HCT116 (cell line): ENCODE measurements at regions not wholly inside any gene's neighbourhood (a gene's known extent, or its start where the extent isn't known, plus 50 kb on each side); places are given as distances from the start of the nearest gene placed in this dataset.
"Not testable (repeated sequence)": the region's sequence is repeated elsewhere in the genome, so short reads cannot be mapped to it uniquely, and the experiment has no call there.

Source experiments
- ATAC-seq: fragments of 200-7000 bp; cut with Tn5 transposase; 2 replicates; pipeline ENCODE4 v1.9.1; 2020; ENCODE audit warnings: mild to moderate bottlenecking, moderate library complexity
- BruUV-seq: library from RNA; stranded (reverse); fragments of 400-500 nt; replicated peaks from 2 replicates; lab custom pipeline; 2021; lab: Mats Ljungman, UMichigan
- CTCF ChIA-PET: fragments of 300-600 bp; sonication (Branson Sonifier 250); formaldehyde crosslinking; loops from one replicate; lab custom pipeline; 2021; ENCODE audit warnings: antibody characterized with exemption; lab: Charles Lee
- POLR2A ChIA-PET: fragments of 300-600, 350-600 bp; sonication (Branson Sonifier 250); formaldehyde crosslinking; loops from one replicate; lab custom pipeline; 2021; ENCODE audit warnings: antibody characterized with exemption; lab: Charles Lee
- RAD21 ChIA-PET, 2 experiments: fragments of 300-600 bp; sonication (Branson Sonifier 250); formaldehyde crosslinking; loops; one replicate each; lab custom pipeline; 2023; ENCODE audit warnings: low total read pairs in 2 of 2; ENCODE audit not compliant: uncharacterized antibody in 2 of 2, unreplicated experiment in 2 of 2, low non-redundant PET in 1 of 2; lab: Charles Lee
- DNase-seq: peaks from one replicate; pipeline ENCODE4 v3.0.0-alpha.2; 2010; ENCODE audit warnings: low read depth, low spot score
- H2AFZ ChIP-seq: fragments of 200-600 bp; shearing (Covaris generic), sonication (generic); 2 replicates; pipeline ENCODE4 v1.6.1; 2017; ENCODE audit warnings: low read depth, mixed run types, mixed read lengths, antibody characterized with exemption, low read length; ENCODE audit not compliant: poor library complexity, severe bottlenecking
- H3K27ac ChIP-seq: 2 replicates; pipeline ENCODE4 v1.5.1; 2012; ENCODE audit warnings: low read depth, low read length
- H3K27me3 ChIP-seq: fragments of 200-600 bp; sonication (generic); 2 replicates; pipeline ENCODE4 v1.6.1; 2016; ENCODE audit warnings: mixed run types, low read length, mixed read lengths; ENCODE audit not compliant: insufficient read depth
- H3K36me3 ChIP-seq, 2 experiments: fragments of 200-500 bp in 1 of 2; fragments of 200-600 bp in 1 of 2; sonication (Bioruptor generic) in 1 of 2; sonication (generic) in 1 of 2; 2 replicates each; pipeline versions ENCODE4 v1.5.1 to v1.6.1; 2014 to 2016; ENCODE audit warnings: low read length in 2 of 2, inconsistent platforms in 1 of 2, mixed read lengths in 1 of 2, mixed run types in 1 of 2; ENCODE audit not compliant: insufficient read depth in 2 of 2, control insufficient read depth in 1 of 2
- H3K4me1 ChIP-seq, 2 experiments: fragments of 200-600 bp in 1 of 2; sonication (generic) in 1 of 2; 2 replicates each; pipeline versions ENCODE4 v1.5.1 to v1.6.1; 2012 to 2017; ENCODE audit warnings: low read length in 2 of 2, inconsistent platforms in 1 of 2, mild to moderate bottlenecking in 1 of 2, mixed read lengths in 1 of 2, mixed run types in 1 of 2, moderate library complexity in 1 of 2; ENCODE audit not compliant: insufficient read depth in 2 of 2, control insufficient read depth in 1 of 2
- H3K4me2 ChIP-seq: fragments of 200-600 bp; sonication (generic); 2 replicates; pipeline ENCODE4 v1.6.1; 2017; ENCODE audit warnings: mixed run types, low read length, mixed read lengths
- H3K4me3 ChIP-seq, 2 experiments: fragments of 200-600 bp in 1 of 2; sonication (generic) in 1 of 2; replicated peaks in 1 of 2; 2 replicates each; pipeline ENCODE4 v1.5.1; 2011 to 2016; ENCODE audit warnings: low read length in 2 of 2, control low read depth in 1 of 2, low read depth in 1 of 2, mild to moderate bottlenecking in 1 of 2, mixed read lengths in 1 of 2, mixed run types in 1 of 2
- H3K79me2 ChIP-seq: fragments of 200-600 bp; sonication (generic); 2 replicates; pipeline ENCODE4 v1.6.1; 2017; ENCODE audit warnings: mild to moderate bottlenecking, mixed run types, low read length, moderate library complexity, mixed read lengths; ENCODE audit not compliant: insufficient read depth
- H3K9ac ChIP-seq: fragments of 200-600 bp; sonication (generic); 2 replicates; pipeline ENCODE4 v1.6.1; 2016; ENCODE audit warnings: low read length, mixed read lengths
- H3K9me2 ChIP-seq: fragments of 200-600 bp; sonication (generic), shearing (Covaris generic); 2 replicates; pipeline ENCODE4 v1.6.1; 2017; ENCODE audit warnings: mixed run types, mild to moderate bottlenecking, moderate library complexity; ENCODE audit not compliant: insufficient read depth
- H3K9me3 ChIP-seq, 2 experiments: fragments of 200-500 bp in 1 of 2; fragments of 200-600 bp in 1 of 2; sonication (Bioruptor generic) in 1 of 2; sonication (generic) in 1 of 2; 2 replicates each; pipeline ENCODE4 v1.6.1; 2014 to 2017; ENCODE audit warnings: low read length in 2 of 2, mixed read lengths in 2 of 2, inconsistent platforms in 1 of 2, low read depth in 1 of 2, mild to moderate bottlenecking in 1 of 2, mixed run types in 1 of 2, moderate library complexity in 1 of 2; ENCODE audit not compliant: control insufficient read depth in 1 of 2, insufficient read depth in 1 of 2
- H4K20me1 ChIP-seq: fragments of 200-600 bp; sonication (generic), shearing (Covaris generic); 2 replicates; pipeline ENCODE4 v1.6.1; 2017; ENCODE audit warnings: mixed run types, mild to moderate bottlenecking, moderate library complexity; ENCODE audit not compliant: insufficient read depth
- EGR1 ChIP-seq: IDR thresholded peaks from 2 replicates; pipeline ENCODE4 v1.6.1; 2012; ENCODE audit warnings: low read depth
- EZH2 ChIP-seq: fragments of 200-600 bp; sonication (generic); IDR thresholded peaks from 2 replicates; pipeline ENCODE4 v1.6.1; 2017; ENCODE audit warnings: antibody characterized with exemption, mixed run types
- JUND ChIP-seq: IDR thresholded peaks from 2 replicates; pipeline ENCODE4 v1.6.1; 2012
- ZFX ChIP-seq: fragments of 450-650 bp; IDR thresholded peaks from 2 replicates; pipeline ENCODE4 v1.6.1; 2017
- intact Hi-C: fragments of 100-400 bp; cut with micrococcal nuclease; formaldehyde crosslinking; loops from 2 replicates; pipeline ENCODE4 v1.10.0; 2022
- TF ChIP-seq, protein P1 (sequence below): IDR thresholded peaks from 2 replicates; pipeline ENCODE4 v1.6.1; 2012

DNA sequence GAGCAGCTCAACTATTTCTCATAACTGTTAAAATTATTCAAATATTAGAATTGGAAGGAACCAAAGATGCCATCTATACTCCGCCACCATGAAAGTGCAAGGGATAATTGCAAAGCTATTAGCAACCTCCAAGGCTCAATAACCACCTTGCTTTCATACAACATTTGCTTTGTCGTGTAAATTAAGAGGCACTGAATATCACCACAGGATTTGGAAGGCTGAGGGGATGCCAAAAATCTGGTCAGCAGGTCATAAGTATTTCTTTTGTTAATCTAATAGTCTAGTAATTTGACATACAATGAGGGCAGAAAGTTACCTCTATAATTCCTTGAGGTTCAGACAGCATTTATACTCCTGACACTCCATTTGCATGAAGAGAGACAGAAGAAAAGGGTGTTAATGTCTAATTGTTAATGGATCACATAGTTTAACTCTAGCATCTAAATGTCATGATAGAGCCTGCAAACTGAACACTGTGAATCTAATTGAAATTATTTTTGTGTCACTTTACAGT is 200.9 kb upstream of the DIAPH2 start (continued):
- TF ChIP-seq ZFX, result no peak

DNA sequence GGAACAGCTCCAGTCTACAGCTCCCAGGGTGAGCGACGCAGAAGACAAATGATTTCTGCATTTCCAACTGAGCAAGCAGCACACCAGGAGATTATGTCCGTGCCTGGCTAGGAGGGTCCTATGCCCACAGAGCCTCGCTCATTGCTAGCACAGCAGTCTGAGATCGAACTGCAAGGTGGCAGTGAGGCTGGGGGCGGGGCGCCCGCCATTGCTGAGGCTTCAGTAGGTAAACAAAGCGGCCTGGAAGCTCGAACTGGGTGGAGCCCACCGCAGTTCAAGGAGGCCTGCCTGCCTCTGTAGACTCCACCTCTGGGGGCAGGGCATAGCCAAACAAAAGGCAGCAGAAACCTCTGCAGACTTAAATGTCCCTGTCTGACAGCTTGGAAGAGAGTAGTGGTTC is 198.0 kb upstream of the DIAPH2 start:
- H3K9ac ChIP-seq, H3K27ac ChIP-seq, H4K20me1 ChIP-seq, POLR2A ChIA-PET, CTCF ChIA-PET, H3K27me3 ChIP-seq, intact Hi-C loops, H3K4me1 ChIP-seq, H3K79me2 ChIP-seq, H3K36me3 ChIP-seq, RAD21 ChIA-PET, H2AFZ ChIP-seq, BruUV-seq, H3K4me3 ChIP-seq, H3K9me2 ChIP-seq, H3K9me3 ChIP-seq, H3K4me2 ChIP-seq, ATAC-seq, DNase-seq: not testable (repeated sequence)

DNA sequence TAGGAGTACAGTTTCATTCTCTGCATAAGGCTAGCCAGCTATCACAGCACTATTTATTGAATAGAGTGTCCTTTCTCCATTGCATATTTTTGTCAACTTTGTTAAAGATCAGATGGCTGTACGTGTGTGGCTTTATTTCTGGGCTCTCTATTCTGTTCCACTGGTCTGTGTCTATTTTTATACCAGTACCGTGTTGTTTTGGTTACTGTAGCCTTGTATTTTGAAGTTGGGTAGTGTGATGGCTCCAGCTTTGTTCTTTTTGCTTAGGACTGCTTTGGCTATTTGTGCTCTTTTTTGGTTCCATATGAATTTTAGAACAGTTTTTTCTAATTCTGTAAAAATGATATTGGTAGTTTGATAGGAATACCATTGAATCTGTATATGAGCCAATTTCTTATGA is 182.1 kb upstream of the DIAPH2 start:
- no peak overlapping the region for H2AFZ ChIP-seq
- intact Hi-C loops, result no loop called here
- RAD21 ChIA-PET, result no interaction called here

DNA sequence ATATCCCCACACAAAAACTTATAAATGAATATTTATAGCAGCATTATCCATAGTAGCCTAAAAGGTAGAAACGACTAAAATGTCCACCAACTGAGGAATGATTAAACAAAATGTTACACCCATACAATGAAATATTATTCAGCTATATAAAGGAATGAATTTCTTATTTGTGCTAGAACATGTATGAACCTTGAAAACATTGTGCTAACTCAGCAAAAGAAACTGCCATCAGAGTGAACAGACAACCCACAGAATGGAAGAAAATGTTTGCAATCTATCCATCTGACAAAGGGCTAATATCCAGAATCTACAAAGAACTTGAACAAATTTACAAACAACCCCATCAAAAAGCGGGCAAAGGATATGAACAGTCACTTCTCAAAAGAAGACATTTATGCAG is 155.3 kb upstream of the DIAPH2 start:
- DNase-seq, BruUV-seq, H3K4me3 ChIP-seq, intact Hi-C loops, H3K4me2 ChIP-seq, CTCF ChIA-PET, H3K9me2 ChIP-seq, H3K79me2 ChIP-seq, ATAC-seq, H3K4me1 ChIP-seq, H3K27ac ChIP-seq, H3K9ac ChIP-seq, RAD21 ChIA-PET, POLR2A ChIA-PET, H3K36me3 ChIP-seq, H3K9me3 ChIP-seq, H3K27me3 ChIP-seq, H2AFZ ChIP-seq, H4K20me1 ChIP-seq: not testable (repeated sequence)

More for the DNA sequence above, 182.1 kb upstream of the DIAPH2 start:
- H3K79me2 ChIP-seq, result no peaks in the 10 kb centered on the region
- no TSS peak for BruUV-seq
- TF ChIP-seq EGR1 (no peak), JUND (no peak), EZH2 (no peak)
- TF ChIP-seq, protein P1, sequence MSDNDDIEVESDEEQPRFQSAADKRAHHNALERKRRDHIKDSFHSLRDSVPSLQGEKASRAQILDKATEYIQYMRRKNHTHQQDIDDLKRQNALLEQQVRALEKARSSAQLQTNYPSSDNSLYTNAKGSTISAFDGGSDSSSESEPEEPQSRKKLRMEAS, result no peak
- H3K4me2 ChIP-seq, result no peak overlapping the region
- H3K9ac ChIP-seq, result no peak overlapping the region
- ChIA-PET POLR2A (no interaction called here), CTCF (no interaction called here)
- no peak overlapping the region for H3K4me3 ChIP-seq
- no peaks in the 10 kb centered on the region for H3K9me2 ChIP-seq
- H3K9me3 ChIP-seq, result no peaks in the 10 kb centered on the region
- no peak overlapping the region for H3K27ac ChIP-seq
- ATAC-seq, result no peak
- DNase-seq, result no peak
- no peaks in the 10 kb centered on the region for H4K20me1 ChIP-seq
- H3K36me3 ChIP-seq, result no peaks in the 10 kb centered on the region
- H3K4me1 ChIP-seq, result no peaks in the 10 kb centered on the region
- no peaks in the 10 kb centered on the region for H3K27me3 ChIP-seq
